Immature natural killer cell (primary cell): ENCODE measurements at regions not wholly inside any gene's neighbourhood (a gene's known extent, or its start where the extent isn't known, plus 50 kb on each side); places are given as distances from the start of the nearest gene placed in this dataset.
"Not testable (repeated sequence)": the region's sequence is repeated elsewhere in the genome, so short reads cannot be mapped to it uniquely, and the experiment has no call there.

Source experiments
- DNase-seq, 3 donors: peaks; one replicate each; pipeline ENCODE4 v3.0.0; 2022; ENCODE audit warnings: mixed read lengths in 1 of 3
- H3K27ac Mint-ChIP-seq, 6 donors: one replicate each; pipeline ENCODE4 v1.8.0; 2020; ENCODE audit warnings: mixed read lengths in 6 of 6, mild to moderate bottlenecking in 5 of 6, inconsistent platforms in 4 of 6, moderate library complexity in 3 of 6
- H3K27me3 Mint-ChIP-seq, 3 donors: one replicate each; pipeline ENCODE4 v1.8.0; 2020 to 2021; ENCODE audit warnings: low read depth in 3 of 3, mild to moderate bottlenecking in 3 of 3, mixed read lengths in 3 of 3, moderate library complexity in 3 of 3, inconsistent platforms in 1 of 3
- H3K36me3 Mint-ChIP-seq, 3 donors: one replicate each; pipeline ENCODE4 v1.8.0; 2020; ENCODE audit warnings: mixed read lengths in 3 of 3, inconsistent platforms in 2 of 3, mild to moderate bottlenecking in 2 of 3
- H3K4me1 Mint-ChIP-seq, 2 donors: one replicate each; pipeline ENCODE4 v1.8.0; 2020; ENCODE audit warnings: inconsistent platforms in 2 of 2, mild to moderate bottlenecking in 2 of 2, mixed read lengths in 2 of 2, moderate library complexity in 1 of 2
- H3K4me3 Mint-ChIP-seq, 5 donors: one replicate each; pipeline ENCODE4 v1.8.0; 2020; ENCODE audit warnings: mild to moderate bottlenecking in 5 of 5, mixed read lengths in 5 of 5, inconsistent platforms in 3 of 5, moderate library complexity in 3 of 5
- H3K9me3 Mint-ChIP-seq, 6 donors: one replicate each; pipeline ENCODE4 v1.8.0; 2020; ENCODE audit warnings: mild to moderate bottlenecking in 6 of 6, mixed read lengths in 6 of 6, inconsistent platforms in 4 of 6, moderate library complexity in 3 of 6

- no peak for DNase-seq
- no peaks in the 10 kb centered on the region for H3K36me3 Mint-ChIP-seq
- no peaks in the 10 kb centered on the region for H3K4me1 Mint-ChIP-seq
- H3K27me3 Mint-ChIP-seq: peaks cover 0 to 7% (median 4%) of the 10 kb centered on the region in 3 donors
- H3K27ac Mint-ChIP-seq: no peak overlapping the region
- no peak overlapping the region for H3K4me3 Mint-ChIP-seq
- peaks cover 0 to 4% (median 0%) of the 10 kb centered on the region in 6 donors for H3K9me3 Mint-ChIP-seq
These were observed 76.1 kb upstream of the PCDH8 start for GRCh38 chr13:52924289-52925148.

- Mint-ChIP-seq H3K27ac (no peak overlapping the region), H3K27me3 (peaks cover 0 to 7% (median 2%) of the 10 kb centered on the region in 3 donors), H3K4me3 (no peak overlapping the region), H3K36me3 (no peaks in the 10 kb centered on the region), H3K9me3 (peaks cover 0 to 4% (median 0%) of the 10 kb centered on the region in 6 donors), H3K4me1 (no peaks in the 10 kb centered on the region)
- no peak for DNase-seq
These were observed 74.5 kb upstream of the PCDH8 start for GRCh38 chr13:52922961-52923360.

- Mint-ChIP-seq H3K36me3 (no peaks in the 10 kb centered on the region), H3K4me3 (no peak overlapping the region), H3K9me3 (peaks cover 0 to 3% (median 0%) of the 10 kb centered on the region in 6 donors), H3K4me1 (no peaks in the 10 kb centered on the region), H3K27me3 (peaks cover 2 to 7% (median 2%) of the 10 kb centered on the region in 3 donors), H3K27ac (no peak overlapping the region)
- DNase-seq: no peak
These were observed 72.8 kb upstream of the PCDH8 start for GRCh38 chr13:52921194-52921593.

- Mint-ChIP-seq H3K4me1 (no peaks in the 10 kb centered on the region), H3K9me3 (peaks cover 0 to 3% (median 0%) of the 10 kb centered on the region in 6 donors), H3K27ac (no peak overlapping the region), H3K4me3 (no peak overlapping the region), H3K27me3 (peaks cover 0 to 6% (median 2%) of the 10 kb centered on the region in 3 donors), H3K36me3 (no peaks in the 10 kb centered on the region)
- DNase-seq: no peak
These were observed 68.1 kb upstream of the PCDH8 start for GRCh38 chr13:52916486-52916990.

- DNase-seq: no peak
- Mint-ChIP-seq H3K4me3 (no peak overlapping the region), H3K4me1 (no peaks in the 10 kb centered on the region), H3K27me3 (peaks cover 1 to 3% (median 3%) of the 10 kb centered on the region in 3 donors), H3K9me3 (peaks cover 0 to 2% (median 0%) of the 10 kb centered on the region in 6 donors), H3K36me3 (no peaks in the 10 kb centered on the region), H3K27ac (no peak overlapping the region)
These were observed 62.9 kb upstream of the PCDH8 start for GRCh38 chr13:52911340-52911739.

GRCh38 chr13:52910318-52910717 is 61.9 kb upstream of the PCDH8 start:
- H3K36me3 Mint-ChIP-seq, DNase-seq, H3K9me3 Mint-ChIP-seq, H3K27ac Mint-ChIP-seq, H3K27me3 Mint-ChIP-seq, H3K4me3 Mint-ChIP-seq, H3K4me1 Mint-ChIP-seq: not testable (repeated sequence)

GRCh38 chr13:52906122-52906903 is 57.9 kb upstream of the PCDH8 start:
- DNase-seq: no peak
- peaks cover 0 to 2% (median 0%) of the 10 kb centered on the region in 6 donors for H3K9me3 Mint-ChIP-seq
- H3K4me3 Mint-ChIP-seq: no peak overlapping the region
- no peaks in the 10 kb centered on the region for H3K36me3 Mint-ChIP-seq
- H3K27ac Mint-ChIP-seq: no peak overlapping the region
- H3K27me3 Mint-ChIP-seq: peaks cover 4 to 9% (median 5%) of the 10 kb centered on the region in 3 donors
- no peaks in the 10 kb centered on the region for H3K4me1 Mint-ChIP-seq

GRCh38 chr13:52905701-52906100 is 57.3 kb upstream of the PCDH8 start:
- Mint-ChIP-seq H3K27me3 (peaks cover 3 to 9% (median 5%) of the 10 kb centered on the region in 3 donors), H3K36me3 (no peaks in the 10 kb centered on the region), H3K4me1 (no peaks in the 10 kb centered on the region), H3K9me3 (peaks cover 0 to 2% (median 0%) of the 10 kb centered on the region in 6 donors), H3K27ac (no peak overlapping the region), H3K4me3 (no peak overlapping the region)
- no peak for DNase-seq

GRCh38 chr13:52903320-52903719 is 54.9 kb upstream of the PCDH8 start:
- no peak for DNase-seq
- Mint-ChIP-seq H3K36me3 (no peaks in the 10 kb centered on the region), H3K4me3 (no peak overlapping the region), H3K27ac (no peak overlapping the region), H3K9me3 (peaks cover 0 to 2% (median 0%) of the 10 kb centered on the region in 6 donors), H3K4me1 (no peaks in the 10 kb centered on the region), H3K27me3 (peaks cover 1 to 9% (median 3%) of the 10 kb centered on the region in 3 donors)

GRCh38 chr13:52899206-52899605 is 50.8 kb upstream of the PCDH8 start:
- Mint-ChIP-seq H3K9me3 (no peaks in the 10 kb centered on the region), H3K4me1 (no peaks in the 10 kb centered on the region), H3K27ac (no peak overlapping the region), H3K27me3 (peaks cover 0 to 1% (median 0%) of the 10 kb centered on the region in 3 donors), H3K4me3 (no peak overlapping the region), H3K36me3 (no peaks in the 10 kb centered on the region)
- no peak for DNase-seq
